GM19468 (cell line): ENCODE measurements at regions not wholly inside any gene's neighbourhood (a gene's known extent, or its start where the extent isn't known, plus 50 kb on each side); places are given as distances from the start of the nearest gene placed in this dataset.

Experiments used
- ATAC-seq: cut with Tn5 transposase; IDR thresholded peaks from one replicate; pipeline ENCODE4 v1.9.1; 2021; ENCODE audit warnings: mild to moderate bottlenecking, moderate library complexity, moderate number of reproducible peaks; ENCODE audit not compliant: unreplicated experiment; ENCODE audit errors: extremely low read depth

GRCh38 chr2:156170929-156171328 is 161.6 kb downstream of the NR4A2 start:
- ATAC-seq, result no peak

GRCh38 chr2:156165742-156166141 is 166.8 kb downstream of the NR4A2 start:
- no peak for ATAC-seq

GRCh38 chr2:156164091-156164720 is 168.3 kb downstream of the NR4A2 start:
- no peak for ATAC-seq

GRCh38 chr2:156158808-156159207 is 173.7 kb downstream of the NR4A2 start:
- ATAC-seq, result no peak

GRCh38 chr2:156157670-156158069 is 174.9 kb downstream of the NR4A2 start:
- ATAC-seq, result no peak

- ATAC-seq, result no peak
Observed at GRCh38 chr2:156156580-156156979, 175.9 kb downstream of the NR4A2 start.

GRCh38 chr2:156155319-156155718 is 177.2 kb downstream of the NR4A2 start:
- no peak for ATAC-seq

- no peak for ATAC-seq
Observed at GRCh38 chr2:156151351-156151750, 181.2 kb downstream of the NR4A2 start.

GRCh38 chr2:156147594-156148330 is 184.8 kb downstream of the NR4A2 start:
- ATAC-seq, result peak; percentile 62

- ATAC-seq, result no peak
Observed at GRCh38 chr2:156145976-156146375, 186.5 kb downstream of the NR4A2 start.

GRCh38 chr2:156145469-156145868 is 187.1 kb downstream of the NR4A2 start:
- ATAC-seq, result no peak

GRCh38 chr2:156136566-156136965 is 196.0 kb downstream of the NR4A2 start:
- no peak for ATAC-seq

- ATAC-seq, result no peak
Observed at GRCh38 chr2:156134887-156135286, 197.6 kb downstream of the NR4A2 start.

GRCh38 chr2:156132941-156133340 is 199.6 kb downstream of the NR4A2 start:
- ATAC-seq, result no peak

GRCh38 chr2:156132130-156132529 is 200.4 kb downstream of the NR4A2 start:
- ATAC-seq, result no peak

- ATAC-seq, result no peak
Observed at GRCh38 chr2:156129227-156129626, 203.3 kb downstream of the NR4A2 start.

- ATAC-seq, result no peak
Observed at GRCh38 chr2:156125018-156125417, 207.5 kb downstream of the NR4A2 start.

GRCh38 chr2:156124458-156124857 is 208.1 kb downstream of the NR4A2 start:
- ATAC-seq, result no peak

GRCh38 chr2:156118753-156119416 is 213.6 kb downstream of the NR4A2 start:
- no peak for ATAC-seq

GRCh38 chr2:156116113-156116512 is 216.4 kb downstream of the NR4A2 start:
- no peak for ATAC-seq

GRCh38 chr2:156115338-156115737 is 217.2 kb downstream of the NR4A2 start:
- ATAC-seq, result no peak
